HG03571 (cell line): ENCODE measurements at regions not wholly inside any gene's neighbourhood (a gene's known extent, or its start where the extent isn't known, plus 50 kb on each side); places are given as distances from the start of the nearest gene placed in this dataset.

Experiments used
- ATAC-seq: cut with Tn5 transposase; IDR thresholded peaks from one replicate; pipeline ENCODE4 v1.9.1; 2021; ENCODE audit not compliant: unreplicated experiment

DNA sequence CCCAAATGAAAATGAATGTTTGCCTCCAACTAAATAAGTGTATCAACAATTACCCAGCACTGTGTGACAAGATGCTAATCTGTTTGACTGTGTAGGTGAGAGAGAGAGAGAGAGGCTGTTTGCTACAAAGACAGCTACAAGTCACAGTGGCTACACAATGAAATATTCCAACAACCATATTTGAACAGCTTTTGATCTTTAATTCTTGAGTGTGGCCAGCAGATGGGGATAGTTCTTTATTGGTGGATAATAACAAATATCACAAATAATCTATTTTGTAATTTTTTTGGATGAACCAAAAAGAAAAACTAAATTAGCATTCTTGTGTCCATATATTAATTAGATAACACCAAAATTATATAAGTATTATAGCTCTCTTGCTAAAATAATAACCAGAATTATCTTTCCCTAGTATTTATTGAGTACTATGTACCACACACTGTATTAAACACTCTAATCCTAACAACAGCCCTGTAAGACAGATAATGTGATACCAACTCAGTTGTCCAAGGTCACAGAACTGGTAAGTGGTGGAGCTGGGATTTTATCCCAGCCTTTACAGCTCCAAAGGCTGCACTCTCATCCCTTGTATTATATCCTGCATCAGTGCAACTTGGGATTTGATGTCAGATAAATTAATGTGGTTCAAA is 61.9 kb upstream of the C3orf80 start:
- no peak for ATAC-seq

GRCh38 chr3:160168246-160168645 is 57.0 kb upstream of the C3orf80 start:
- ATAC-seq = no peak

DNA sequence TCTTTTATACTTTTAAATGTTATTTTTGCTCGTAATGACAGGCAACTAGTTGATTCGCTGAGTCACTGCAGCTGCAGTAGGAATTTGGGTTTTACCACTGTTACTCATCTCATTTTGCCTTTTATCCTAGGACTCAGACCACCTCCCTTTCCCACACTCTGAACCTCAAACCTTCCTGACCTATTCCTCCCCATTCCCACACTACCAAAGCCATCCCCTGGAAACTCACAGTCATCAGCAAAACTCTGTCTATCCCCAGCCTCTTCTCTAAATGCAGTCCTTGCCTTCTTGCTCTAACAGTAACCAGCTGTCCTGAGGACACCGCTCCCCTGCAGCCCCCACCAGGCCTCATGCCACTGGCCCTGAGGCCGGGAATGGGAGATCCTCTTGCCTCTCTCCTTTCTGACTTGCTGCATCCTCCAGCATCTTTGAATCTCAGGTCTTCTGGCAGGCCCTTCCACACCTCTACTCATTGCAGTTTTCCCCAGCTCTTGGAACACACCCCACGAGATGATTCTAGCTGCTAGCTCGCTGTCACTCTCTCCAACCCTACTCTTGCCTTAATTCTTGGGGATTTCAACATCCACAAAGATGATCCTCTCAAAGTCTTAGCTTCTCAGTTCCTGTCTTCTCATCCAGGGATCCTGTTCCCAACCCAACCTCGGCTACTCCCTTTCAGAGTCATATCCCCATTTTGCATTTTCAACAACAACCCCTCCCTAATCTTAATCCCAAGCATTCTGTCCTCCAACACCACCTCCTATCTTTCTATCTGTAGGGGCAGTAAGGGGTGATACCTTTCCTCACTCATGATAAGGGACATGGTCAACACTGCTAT is 55.9 kb upstream of the C3orf80 start:
- no peak for ATAC-seq

DNA sequence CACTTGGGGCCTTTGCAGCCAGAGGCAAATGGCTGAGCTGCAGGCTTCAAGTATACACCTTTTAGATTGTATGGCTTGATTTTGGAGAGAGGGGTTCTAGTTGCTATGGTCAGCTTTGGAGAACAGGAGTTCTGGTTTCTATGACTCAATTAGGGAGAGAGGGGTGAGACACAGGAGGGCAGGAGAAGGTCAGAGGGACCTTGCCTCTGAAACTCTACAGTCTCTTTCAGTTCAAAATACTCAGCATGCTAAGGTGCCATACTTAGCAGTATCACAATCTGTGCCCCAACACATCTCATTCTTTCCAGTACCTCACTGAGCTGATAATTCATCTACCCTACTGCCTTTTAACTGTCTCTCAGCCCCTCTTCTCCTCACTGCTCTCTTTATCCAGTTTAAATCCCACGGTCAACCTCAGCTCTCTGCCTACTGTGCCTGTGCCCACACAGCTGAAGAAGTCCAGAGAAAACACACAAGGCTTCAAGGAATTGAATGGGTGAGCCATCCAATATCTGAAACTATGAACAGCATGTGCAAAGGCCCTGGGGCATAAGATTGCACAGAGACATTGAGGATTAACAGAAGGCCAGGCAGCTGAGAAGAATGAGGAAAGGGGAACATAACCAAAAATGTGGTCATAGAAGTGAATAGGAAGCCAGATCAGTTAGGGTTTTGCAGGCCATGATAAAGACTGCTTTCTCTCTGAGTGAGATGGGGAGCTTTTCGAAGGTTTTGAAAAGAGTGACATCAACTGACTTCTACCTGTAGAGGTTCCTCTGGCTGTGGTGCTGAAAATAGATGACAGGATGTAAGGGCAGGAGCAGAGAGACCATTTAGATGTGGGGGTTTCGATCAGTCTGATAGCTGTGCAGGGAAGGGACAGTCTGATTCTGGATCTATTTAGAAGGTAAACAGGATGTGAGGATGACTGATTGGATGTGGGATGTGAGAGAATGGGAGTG is 54.5 kb upstream of the C3orf80 start:
- ATAC-seq = no peak

- no peak for ATAC-seq
These were observed 53.4 kb upstream of the C3orf80 start for GRCh38 chr3:160171813-160172212.

- ATAC-seq = no peak
These were observed 50.6 kb upstream of the C3orf80 start for GRCh38 chr3:160174621-160175020.
